Left renal pelvis (tissue), 4 donors: ENCODE measurements at regions not wholly inside any gene's neighbourhood (a gene's known extent, or its start where the extent isn't known, plus 50 kb on each side); places are given as distances from the start of the nearest gene placed in this dataset.
"Not testable (repeated sequence)": the region's sequence is repeated elsewhere in the genome, so short reads cannot be mapped to it uniquely, and the experiment has no call there.

Experiments used
- DNase-seq, 4 donors: peaks; one replicate each; pipeline ENCODE4 v3.0.0-alpha.2; 2013; ENCODE audit warnings: low read depth in 4 of 4, low spot score in 3 of 4

GRCh38 chr4:8722556-8722955, 130.0 kb downstream of the CPZ start:
- no peak for DNase-seq

DNA sequence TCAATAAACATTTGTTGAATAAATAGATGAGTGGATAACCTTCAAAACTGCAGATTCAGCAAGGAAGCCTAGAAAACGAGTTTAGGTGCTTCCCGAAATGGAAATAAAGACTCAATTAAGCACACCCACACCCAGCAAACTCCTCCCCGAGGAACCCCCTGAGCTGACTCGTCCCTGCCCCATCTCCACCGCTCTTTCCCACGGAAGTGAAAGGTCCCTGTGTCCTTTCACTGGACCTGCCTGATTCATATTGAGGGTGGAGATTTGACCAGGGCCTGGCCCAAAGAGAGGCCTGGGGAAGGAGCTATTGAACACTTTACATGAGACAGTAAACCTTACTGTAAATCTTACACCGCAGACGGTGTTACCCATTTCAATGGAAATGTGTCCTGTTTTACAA, 129.1 kb downstream of the CPZ start:
- DNase-seq = no peak

DNA sequence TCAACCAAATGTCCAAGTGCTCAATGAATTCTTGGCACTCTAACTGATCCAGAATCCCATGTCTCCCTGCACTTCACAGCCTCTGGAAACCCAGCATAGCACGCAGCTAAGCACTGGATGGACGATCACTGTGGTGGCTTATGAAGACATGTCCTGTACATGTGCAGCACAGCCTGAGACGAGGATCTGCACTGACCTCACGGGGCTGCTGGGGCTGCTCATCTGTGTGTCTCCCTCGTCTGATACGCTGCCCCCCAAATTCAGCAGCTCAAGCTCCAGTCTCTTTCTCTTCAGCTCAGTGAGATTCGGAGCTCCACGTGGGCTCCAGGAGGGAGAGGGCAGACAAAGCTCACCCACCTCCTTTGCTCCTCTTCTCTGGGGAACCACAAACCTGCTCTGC, 126.9 kb downstream of the CPZ start:
- no peak for DNase-seq

- DNase-seq = not testable (repeated sequence)
These were observed 124.9 kb downstream of the CPZ start for GRCh38 chr4:8717470-8717869.

DNA sequence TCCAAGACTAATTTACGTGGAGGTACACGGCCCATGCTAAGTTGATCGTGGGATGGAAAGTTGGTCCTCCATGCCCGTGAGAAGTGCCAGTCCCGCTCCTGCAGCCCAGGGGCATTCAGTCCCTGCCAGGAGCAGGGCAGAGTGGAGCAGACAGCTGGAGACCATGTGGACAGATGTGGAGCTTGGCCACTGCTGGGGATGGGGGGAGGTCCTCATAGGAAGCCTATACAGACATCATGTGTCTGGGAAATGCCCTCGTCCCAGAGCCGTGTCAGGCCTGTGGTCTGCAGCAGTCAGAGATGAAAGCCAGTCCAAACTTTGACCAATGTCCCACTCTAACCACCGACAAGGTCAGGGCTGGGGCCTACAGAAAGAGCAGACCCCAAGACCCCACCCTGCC, 118.4 kb downstream of the CPZ start:
- no peak for DNase-seq

DNA sequence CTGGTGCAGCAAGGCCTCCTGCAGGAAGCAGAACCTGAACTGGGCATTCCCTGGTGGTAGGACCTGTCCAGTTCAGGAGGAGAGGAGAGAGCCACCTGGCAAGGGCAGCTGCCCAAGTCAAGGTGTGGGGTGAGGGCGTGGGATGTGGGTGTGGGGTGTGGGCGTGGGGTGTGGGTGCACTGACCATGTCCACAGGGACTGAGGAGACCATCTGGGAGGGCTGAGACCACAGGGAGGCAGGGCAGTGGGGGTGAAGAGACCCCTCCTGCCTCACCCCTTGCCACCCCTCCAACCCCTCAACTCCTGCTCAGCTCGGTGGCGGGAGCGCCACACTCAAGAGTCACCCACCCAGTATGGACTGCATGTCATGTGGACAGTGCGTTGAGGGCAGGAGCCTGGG, 117.9 kb downstream of the CPZ start:
- DNase-seq = no peak

DNA sequence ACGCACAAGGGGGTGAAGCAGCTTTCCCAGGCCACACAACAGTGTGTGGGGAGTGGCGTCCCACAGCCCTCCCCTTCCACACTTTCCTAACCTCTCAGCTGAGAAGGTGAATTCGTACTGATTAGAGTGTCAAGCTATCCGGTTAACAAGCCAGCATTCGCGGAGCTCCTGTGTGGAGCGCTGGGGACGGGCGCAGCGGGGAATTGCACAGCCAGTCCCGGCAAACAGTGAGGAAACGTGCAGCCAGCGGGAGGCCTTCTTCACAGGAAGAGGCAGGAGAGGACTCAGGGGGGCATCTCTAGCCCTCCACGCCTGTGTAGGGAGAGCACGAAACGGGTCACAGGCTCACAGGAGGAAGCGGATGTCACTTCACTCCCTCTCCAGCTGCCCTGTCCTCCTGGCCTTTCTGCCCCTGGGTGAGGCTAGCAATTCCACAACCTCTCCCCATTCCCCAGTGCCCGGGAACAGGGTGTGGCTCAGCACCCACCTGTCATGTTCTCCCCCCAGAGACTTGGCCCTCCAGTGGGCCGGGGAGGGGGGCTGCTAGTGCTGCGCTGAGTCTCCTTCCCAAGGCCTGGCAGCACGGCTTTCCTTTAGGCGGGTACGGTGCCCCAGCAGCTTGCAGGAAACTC, 117.3 kb downstream of the CPZ start:
- DNase-seq = no peak

DNA sequence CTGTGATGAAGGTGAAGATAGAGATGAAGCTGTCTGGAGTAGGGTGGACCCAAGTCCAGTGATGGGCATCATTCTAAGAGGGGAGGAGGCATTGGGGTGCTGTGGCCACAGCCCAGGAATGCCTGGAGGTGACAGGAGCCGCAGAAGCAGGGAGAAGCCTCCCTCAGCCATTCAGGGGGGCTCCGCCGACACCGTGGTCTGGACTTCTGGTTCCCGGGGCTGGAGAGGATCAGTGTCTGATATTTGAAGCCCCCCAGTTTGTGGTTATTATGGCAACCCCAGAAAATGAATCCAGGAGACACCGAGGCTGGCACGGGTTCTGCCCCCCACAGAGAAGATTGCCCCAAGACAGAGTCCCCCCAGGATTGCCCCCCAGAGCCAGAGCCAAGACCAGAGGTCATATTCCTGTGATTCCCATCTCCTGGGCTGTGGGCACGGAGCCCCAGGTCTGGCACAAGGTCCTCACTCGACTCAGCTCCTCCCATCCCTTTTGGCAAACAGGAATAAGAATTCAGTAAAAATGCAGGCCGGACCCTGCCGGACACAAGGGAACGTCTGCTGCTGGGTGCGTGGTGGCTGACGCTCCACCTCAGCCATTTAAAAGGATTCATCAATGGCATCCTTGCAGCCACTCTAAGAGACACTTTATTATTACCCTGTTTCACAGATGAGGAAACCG, 116.6 kb downstream of the CPZ start:
- no peak for DNase-seq

GRCh38 chr4:8708401-8709021, 115.9 kb downstream of the CPZ start:
- DNase-seq = no peak

DNA sequence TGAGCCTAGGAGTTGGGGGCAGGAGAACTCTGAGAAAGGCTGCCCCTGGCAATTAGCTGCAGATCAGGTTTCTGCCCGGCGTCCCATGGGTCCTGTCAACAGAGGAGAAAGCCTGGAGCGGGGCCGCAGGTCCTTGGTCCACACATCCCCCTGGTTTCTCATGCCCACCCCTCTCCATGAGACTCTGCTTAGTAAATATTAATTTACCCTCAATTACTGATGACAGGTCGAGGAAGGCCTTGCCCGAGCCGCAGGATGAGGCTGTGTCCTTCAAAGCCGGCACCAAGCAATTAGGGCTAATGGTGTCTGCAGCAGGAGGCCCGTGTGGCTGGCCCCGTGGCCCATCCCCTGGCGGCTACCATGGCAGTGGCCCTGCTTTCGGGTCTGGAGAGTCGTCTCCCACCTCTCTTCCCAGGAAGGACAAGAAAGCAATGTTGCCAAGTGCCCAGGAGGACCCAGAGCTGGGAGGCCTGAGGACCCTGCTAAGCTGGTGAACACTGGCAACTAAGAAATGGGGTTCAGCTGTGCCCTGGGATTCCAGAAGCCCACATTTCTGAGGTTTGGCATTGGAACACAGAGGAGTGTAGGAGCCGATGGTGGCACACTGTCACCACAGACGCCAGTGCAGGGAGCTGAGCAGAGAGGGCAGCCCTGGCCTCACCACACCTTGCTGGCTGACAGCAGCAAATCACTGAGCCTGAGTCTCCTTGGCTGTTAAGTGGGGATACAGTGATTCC, 114.6 kb downstream of the CPZ start:
- DNase-seq = no peak

DNA sequence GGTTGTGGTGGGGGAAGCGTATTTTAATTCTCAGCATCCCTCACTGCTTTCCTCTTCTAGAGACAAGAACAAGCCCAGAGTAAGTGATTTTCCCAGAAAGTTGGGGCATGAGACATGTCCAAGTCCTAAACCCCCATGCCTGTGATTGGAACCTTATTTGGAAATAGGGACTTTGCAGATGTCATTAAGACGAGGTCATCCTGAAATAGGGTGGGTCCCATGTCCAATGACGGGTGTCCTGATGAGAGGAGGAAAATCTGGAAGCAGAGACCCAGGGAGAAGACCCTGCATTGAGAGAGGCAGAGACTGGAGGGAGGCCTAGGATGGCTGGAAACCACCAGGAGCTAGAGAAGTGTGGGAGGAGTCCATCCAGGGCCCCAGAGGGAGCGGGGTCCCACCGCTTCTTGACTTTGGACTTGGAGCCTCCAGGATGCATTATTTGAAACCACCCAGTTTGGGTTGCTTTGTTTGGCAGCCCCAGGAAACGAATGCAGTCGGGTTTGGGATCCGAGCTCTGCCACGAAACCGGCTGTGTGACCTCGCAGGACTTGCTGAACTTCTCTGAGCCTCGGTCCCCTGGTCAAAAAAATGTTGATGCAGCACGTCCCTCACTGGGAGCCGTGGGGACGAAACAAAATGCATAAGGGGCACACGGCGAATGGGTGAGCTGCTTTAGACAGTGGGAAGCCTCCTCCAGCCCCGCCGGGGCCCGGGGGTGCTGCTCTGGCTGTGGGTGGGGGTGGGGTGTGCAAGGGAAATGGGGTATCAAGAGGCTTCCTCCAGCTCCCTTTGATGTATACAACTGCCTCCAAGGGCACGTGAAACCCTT, 113.9 kb downstream of the CPZ start:
- DNase-seq = no peak

GRCh38 chr4:8705161-8706145, 112.9 kb downstream of the CPZ start:
- no peak for DNase-seq

GRCh38 chr4:8704632-8705031, 112.1 kb downstream of the CPZ start:
- DNase-seq = no peak

- no peak for DNase-seq
These were observed 111.4 kb downstream of the CPZ start for GRCh38 chr4:8703857-8704495.

GRCh38 chr4:8703401-8703696, 110.8 kb downstream of the CPZ start:
- no peak for DNase-seq

DNA sequence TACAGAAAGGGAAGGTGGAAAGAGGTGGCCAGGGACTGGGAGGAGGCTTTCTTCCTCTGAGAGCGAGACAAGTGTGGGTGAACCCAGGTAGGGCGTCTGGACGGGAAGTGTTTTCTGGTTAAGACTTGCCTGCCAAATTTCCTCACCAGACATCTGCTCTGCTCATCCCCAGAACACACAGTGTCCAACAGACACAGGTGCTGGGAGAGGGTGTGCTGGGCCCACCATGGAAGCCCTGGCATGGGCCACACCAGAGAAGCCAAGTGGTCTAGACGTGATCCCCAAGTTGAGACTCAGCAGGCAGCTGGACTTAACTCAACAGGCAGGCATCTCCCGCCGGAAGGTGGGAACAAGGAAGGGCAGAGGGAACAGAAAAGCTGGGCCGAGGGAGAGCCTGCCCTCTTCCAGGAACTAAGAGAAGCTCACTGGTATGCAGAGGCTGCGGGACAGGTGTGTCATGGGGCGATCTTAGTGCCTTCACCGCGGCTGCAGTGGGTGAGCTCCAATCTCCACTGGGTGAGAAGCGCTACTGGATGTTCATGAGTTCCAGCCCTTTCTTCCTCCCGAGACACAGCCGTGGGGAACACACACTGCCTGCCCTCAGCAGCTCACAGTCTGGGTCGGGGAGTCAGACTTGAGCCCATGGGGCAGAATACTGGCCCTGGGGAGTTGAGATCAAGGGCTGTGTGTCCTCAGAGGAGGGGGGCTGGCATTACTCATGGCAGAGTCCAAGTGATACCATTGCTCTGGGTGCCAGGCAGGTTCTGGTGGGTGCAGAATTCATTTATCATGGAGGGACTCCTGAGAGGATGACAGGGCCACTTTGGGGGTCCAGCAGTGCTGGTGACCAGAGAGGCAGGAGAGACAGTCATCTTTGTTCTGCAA, 110.2 kb downstream of the CPZ start:
- no peak for DNase-seq

- DNase-seq = no peak
These were observed 109.5 kb downstream of the CPZ start for GRCh38 chr4:8702020-8702495.
